Parathyroid adenoma (tissue), 2 donors: ENCODE measurements at regions not wholly inside any gene's neighbourhood (a gene's known extent, or its start where the extent isn't known, plus 50 kb on each side); places are given as distances from the start of the nearest gene placed in this dataset.

Experiments
- H2AFZ ChIP-seq: fragments of 300-600 bp; sonication (generic); one replicate; pipeline ENCODE4 v1.7.0; 2017; ENCODE audit warnings: antibody characterized with exemption, mild to moderate bottlenecking
- H3K27ac ChIP-seq: fragments of 300-600 bp; sonication (generic); one replicate; pipeline ENCODE4 v1.7.0; 2017
- H3K27me3 ChIP-seq: fragments of 300-600 bp; sonication (generic); one replicate; pipeline ENCODE4 v1.7.0; 2017; ENCODE audit warnings: low read length; ENCODE audit not compliant: control insufficient read depth, insufficient read depth
- H3K36me3 ChIP-seq: fragments of 300-600 bp; sonication (generic); one replicate; pipeline ENCODE4 v1.7.0; 2017; ENCODE audit warnings: low read length; ENCODE audit not compliant: control insufficient read depth, insufficient read depth
- H3K4me1 ChIP-seq: fragments of 300-600 bp; sonication (generic); one replicate; pipeline ENCODE4 v1.7.0; 2017; ENCODE audit warnings: control low read depth
- H3K4me2 ChIP-seq: fragments of 300-600 bp; sonication (generic); one replicate; pipeline ENCODE4 v1.7.0; 2017; ENCODE audit warnings: low read length
- H3K4me3 ChIP-seq: fragments of 300-600 bp; sonication (generic); one replicate; pipeline ENCODE4 v1.7.0; 2017; ENCODE audit warnings: low read depth, low read length
- H3K79me2 ChIP-seq: fragments of 300-600 bp; sonication (generic); one replicate; pipeline ENCODE4 v1.7.0; 2017; ENCODE audit warnings: control low read depth
- H3K9ac ChIP-seq: fragments of 300-600 bp; sonication (generic); one replicate; pipeline ENCODE4 v1.7.0; 2017; ENCODE audit warnings: mild to moderate bottlenecking
- H3K9me3 ChIP-seq: fragments of 300-600 bp; sonication (generic); one replicate; pipeline ENCODE4 v1.7.0; 2017; ENCODE audit warnings: low read length; ENCODE audit not compliant: control insufficient read depth
- CTCF ChIP-seq: fragments of 300-600 bp; sonication (generic); IDR thresholded peaks from one replicate; pipeline ENCODE4 v1.7.0; 2017; ENCODE audit warnings: antibody characterized with exemption, mild to moderate bottlenecking
- donor health status: primary hyperparathyroidism.

- Histone ChIP-seq H2AFZ (no peak overlapping the region), H3K79me2 (no peaks in the 10 kb centered on the region), H3K27me3 (no peaks in the 10 kb centered on the region), H3K27ac (no peak overlapping the region), H3K9me3 (no peaks in the 10 kb centered on the region), H3K4me1 (no peaks in the 10 kb centered on the region), H3K4me2 (no peak overlapping the region), H3K36me3 (no peaks in the 10 kb centered on the region), H3K4me3 (no peak overlapping the region), H3K9ac (no peak overlapping the region)
- TF ChIP-seq CTCF = no peak
Observed at GRCh38 chr11:33646629-33647028, 54.0 kb downstream of the C11orf91 start.

GRCh38 chr11:33646168-33646567 lies 54.5 kb downstream of the C11orf91 start:
- Histone ChIP-seq H3K27ac (no peak overlapping the region), H3K4me1 (no peaks in the 10 kb centered on the region), H3K79me2 (no peaks in the 10 kb centered on the region), H3K9ac (no peak overlapping the region), H3K4me3 (no peak overlapping the region), H2AFZ (no peak overlapping the region), H3K9me3 (no peaks in the 10 kb centered on the region), H3K27me3 (no peaks in the 10 kb centered on the region), H3K4me2 (no peak overlapping the region), H3K36me3 (no peaks in the 10 kb centered on the region)
- TF ChIP-seq CTCF = no peak

- Histone ChIP-seq H3K27ac (no peak overlapping the region), H3K4me2 (no peak overlapping the region), H3K9me3 (no peaks in the 10 kb centered on the region), H3K4me3 (no peak overlapping the region), H3K27me3 (no peaks in the 10 kb centered on the region), H3K79me2 (no peaks in the 10 kb centered on the region), H3K4me1 (no peaks in the 10 kb centered on the region), H3K9ac (no peak overlapping the region), H2AFZ (no peak overlapping the region), H3K36me3 (no peaks in the 10 kb centered on the region)
- TF ChIP-seq CTCF = no peak
Observed at GRCh38 chr11:33645686-33646085, 54.9 kb downstream of the C11orf91 start.

- Histone ChIP-seq H3K4me1 (no peaks in the 10 kb centered on the region), H2AFZ (no peak overlapping the region), H3K36me3 (no peaks in the 10 kb centered on the region), H3K9ac (no peak overlapping the region), H3K27me3 (no peaks in the 10 kb centered on the region), H3K79me2 (no peaks in the 10 kb centered on the region), H3K4me2 (no peak overlapping the region), H3K27ac (no peak overlapping the region), H3K9me3 (no peaks in the 10 kb centered on the region), H3K4me3 (no peak overlapping the region)
- TF ChIP-seq CTCF = no peak
Observed at GRCh38 chr11:33643167-33643824, 57.3 kb downstream of the C11orf91 start.

GRCh38 chr11:33642461-33643166 lies 58.0 kb downstream of the C11orf91 start:
- no peak overlapping the region for H3K9ac ChIP-seq
- H3K4me3 ChIP-seq = no peak overlapping the region
- H3K9me3 ChIP-seq = no peaks in the 10 kb centered on the region
- no peak overlapping the region for H3K4me2 ChIP-seq
- H3K36me3 ChIP-seq = no peaks in the 10 kb centered on the region
- no peaks in the 10 kb centered on the region for H3K27me3 ChIP-seq
- no peaks in the 10 kb centered on the region for H3K79me2 ChIP-seq
- no peaks in the 10 kb centered on the region for H3K4me1 ChIP-seq
- H3K27ac ChIP-seq = no peak overlapping the region
- H2AFZ ChIP-seq = no peak overlapping the region
- no peak for TF ChIP-seq CTCF
